Activated CD4-positive, alpha-beta T cell treated with anti-CD3 and anti-CD28 coated beads, Interleukin-2, amount 50 U/mL, for 4 hours (primary cell): ENCODE measurements at regions not wholly inside any gene's neighbourhood (a gene's known extent, or its start where the extent isn't known, plus 50 kb on each side); places are given as distances from the start of the nearest gene placed in this dataset.
"Not testable (repeated sequence)": the region's sequence is repeated elsewhere in the genome, so short reads cannot be mapped to it uniquely, and the experiment has no call there.

Source experiments
- DNase-seq, 2 experiments: peaks; one replicate each; pipeline ENCODE4 v3.0.0-alpha.2; 2020

GRCh38 chr6:144793744-144794143 is 508.6 kb downstream of the UTRN start:
- no peak for DNase-seq

- not testable (repeated sequence) for DNase-seq
These were observed 509.9 kb downstream of the UTRN start for GRCh38 chr6:144795022-144795421.

DNA sequence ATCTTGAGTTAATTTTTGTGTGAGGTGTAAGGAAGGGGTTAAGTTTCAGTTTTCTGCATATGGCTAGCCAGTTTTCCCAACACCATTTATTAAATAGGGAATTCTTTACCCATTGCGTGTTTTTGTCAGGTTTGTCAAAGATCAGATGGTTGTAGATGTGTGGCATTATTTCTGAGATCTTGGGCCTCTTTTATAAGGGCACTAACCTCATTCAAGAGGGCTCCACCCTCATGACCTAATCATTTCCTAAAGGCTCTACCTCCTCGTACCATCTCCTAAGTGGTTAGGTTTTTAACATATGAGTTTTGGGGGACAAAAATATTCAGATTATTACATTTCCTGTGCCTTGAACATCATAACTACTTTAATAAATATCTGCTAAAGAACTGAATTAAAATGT is 510.9 kb downstream of the UTRN start:
- DNase-seq, result no peak

DNA sequence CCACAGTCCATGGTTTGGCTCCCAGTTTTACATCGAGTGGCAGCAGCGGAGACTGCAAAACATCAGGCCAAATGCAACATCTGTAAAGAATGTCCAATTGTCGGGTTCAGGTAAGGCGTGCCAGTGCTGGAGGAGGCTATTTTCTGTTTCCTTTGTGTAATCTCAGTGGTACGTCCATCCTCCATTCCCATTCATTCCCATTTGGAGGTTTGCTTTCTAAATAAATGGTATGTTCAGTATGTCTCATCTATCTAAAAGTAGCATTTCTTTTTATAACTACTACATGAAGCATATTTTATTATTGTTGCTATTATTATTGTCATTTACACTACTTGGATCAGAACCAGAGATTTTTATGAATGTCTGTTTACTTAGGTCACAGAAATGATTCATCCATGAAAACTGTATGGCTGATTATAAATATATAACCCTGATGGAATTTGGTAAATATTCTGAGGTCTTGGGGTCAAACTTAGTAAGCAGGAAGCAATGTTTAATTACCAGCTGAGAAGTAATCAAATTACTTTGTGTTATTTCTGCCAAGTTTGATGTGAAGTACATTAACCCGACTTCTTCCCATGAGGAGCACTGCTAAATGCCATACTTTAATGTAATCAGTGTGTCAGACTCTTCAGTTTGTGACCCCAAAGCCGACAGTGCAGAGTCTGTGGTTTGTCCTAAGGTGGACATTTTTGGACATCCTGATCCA is 512.9 kb downstream of the UTRN start:
- DNase-seq, result no peak

- DNase-seq, result no peak
These were observed 519.2 kb downstream of the UTRN start for GRCh38 chr6:144804246-144804790.

- DNase-seq, result no peak
These were observed 519.9 kb downstream of the UTRN start for GRCh38 chr6:144805049-144805448.

GRCh38 chr6:144806222-144806621 is 521.1 kb downstream of the UTRN start:
- DNase-seq, result no peak

DNA sequence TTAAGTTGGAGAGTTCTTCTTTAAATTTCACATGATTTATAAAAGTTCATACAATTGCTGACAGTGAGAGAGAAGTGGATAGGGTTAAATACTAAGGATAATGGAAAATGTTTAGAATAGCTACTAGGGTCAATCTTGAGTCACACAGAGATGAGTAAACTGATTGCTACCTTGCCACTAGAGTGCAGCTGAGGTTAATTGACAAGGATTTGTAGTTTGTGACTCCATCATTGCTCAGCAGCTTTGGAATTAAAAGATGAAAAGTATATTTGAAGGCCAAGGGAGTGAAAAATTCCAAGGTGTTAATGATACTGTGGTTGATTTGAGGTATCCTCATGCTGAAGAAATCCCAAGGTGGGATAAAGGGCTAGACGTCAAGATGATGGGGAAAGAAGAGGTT is 524.0 kb downstream of the UTRN start:
- DNase-seq, result no peak

GRCh38 chr6:144809969-144810368 is 524.8 kb downstream of the UTRN start:
- no peak for DNase-seq

DNA sequence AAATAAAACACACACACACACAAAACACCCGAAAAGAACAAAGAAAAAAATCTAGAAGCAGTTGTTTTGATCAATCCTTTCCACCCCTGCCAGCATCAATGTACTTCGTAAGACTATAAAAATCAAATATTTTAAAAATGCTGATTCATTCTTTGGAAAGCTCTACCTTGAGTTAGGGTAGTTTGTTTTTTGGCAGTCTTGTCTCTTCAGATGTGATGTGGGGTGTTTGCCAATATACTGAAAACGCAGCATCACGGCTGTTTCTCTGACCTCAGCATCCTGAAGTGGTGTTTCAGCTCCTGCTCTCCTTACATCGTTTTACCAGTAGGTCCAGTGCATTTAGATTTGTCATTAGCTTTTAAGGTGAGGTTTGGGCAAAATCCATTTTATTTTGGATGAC is 526.0 kb downstream of the UTRN start:
- no peak for DNase-seq

GRCh38 chr6:144816936-144817335 is 531.8 kb downstream of the UTRN start:
- no peak for DNase-seq

- no peak for DNase-seq
These were observed 535.1 kb downstream of the UTRN start for GRCh38 chr6:144820270-144820669.

GRCh38 chr6:144823131-144823530 is 538.0 kb downstream of the UTRN start:
- no peak for DNase-seq

GRCh38 chr6:144824018-144824417 is 538.9 kb downstream of the UTRN start:
- DNase-seq, result no peak

GRCh38 chr6:144834426-144835038 is 549.4 kb downstream of the UTRN start:
- DNase-seq, result no peak

GRCh38 chr6:144835322-144835973 is 550.3 kb downstream of the UTRN start:
- DNase-seq, result no peak

DNA sequence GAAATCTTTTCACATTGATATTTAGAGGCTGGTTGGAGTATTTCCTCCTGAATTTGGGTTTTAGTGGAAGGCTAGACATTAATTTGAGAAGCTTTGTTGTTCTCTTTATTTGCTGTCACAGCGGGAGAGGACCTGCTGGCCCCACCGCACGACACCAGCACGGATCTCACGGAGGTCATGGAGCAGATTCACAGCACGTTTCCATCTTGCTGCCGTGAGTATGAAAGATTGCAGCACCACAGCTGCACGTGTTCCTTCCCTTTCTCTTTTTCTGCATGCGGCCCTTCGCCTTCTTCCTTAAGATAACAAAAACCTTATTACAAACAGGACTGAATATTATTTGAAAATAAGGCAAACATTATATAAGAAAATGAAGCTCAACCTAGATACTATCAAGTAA is 555.5 kb downstream of the UTRN start:
- no peak for DNase-seq

DNA sequence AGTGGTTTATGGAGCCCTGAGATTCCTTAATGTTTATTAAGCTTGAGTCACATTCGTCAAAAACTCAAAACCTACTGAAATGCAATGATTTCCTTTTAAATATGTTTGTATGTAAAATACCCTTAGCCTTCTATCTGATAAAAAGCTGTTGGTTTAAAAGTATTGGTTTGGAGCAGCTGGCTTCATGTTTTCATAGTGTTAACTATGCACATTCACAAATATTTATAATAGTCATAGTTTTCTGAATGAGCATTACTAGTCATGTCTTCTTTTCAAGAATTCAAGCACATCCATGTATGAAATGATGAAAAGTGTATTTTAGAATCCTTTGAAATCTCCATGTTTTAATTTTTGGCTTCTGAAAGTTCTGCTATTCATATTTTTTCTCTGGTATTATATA is 558.6 kb downstream of the UTRN start:
- DNase-seq, result no peak

DNA sequence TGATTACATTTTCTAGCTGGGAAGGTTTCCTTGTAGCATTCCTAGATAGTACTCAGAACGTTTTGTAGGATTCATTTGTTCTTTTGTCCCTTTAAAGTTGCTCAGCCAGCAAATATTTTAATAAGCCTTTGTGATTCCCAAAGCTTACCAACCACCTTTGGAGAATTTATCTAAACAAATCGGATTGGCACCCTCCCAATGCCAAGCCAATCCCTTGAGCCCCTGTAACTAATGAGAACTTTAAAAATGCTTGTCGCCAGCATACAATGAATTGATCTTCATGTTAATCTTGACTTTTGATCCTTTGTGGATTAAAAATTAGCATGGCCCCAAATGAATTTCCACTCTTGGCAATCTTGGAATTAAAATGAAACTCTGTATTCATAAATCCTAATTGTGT is 559.5 kb downstream of the UTRN start:
- DNase-seq, result no peak

- DNase-seq, result no peak
These were observed 560.1 kb downstream of the UTRN start for GRCh38 chr6:144845186-144845585.

DNA sequence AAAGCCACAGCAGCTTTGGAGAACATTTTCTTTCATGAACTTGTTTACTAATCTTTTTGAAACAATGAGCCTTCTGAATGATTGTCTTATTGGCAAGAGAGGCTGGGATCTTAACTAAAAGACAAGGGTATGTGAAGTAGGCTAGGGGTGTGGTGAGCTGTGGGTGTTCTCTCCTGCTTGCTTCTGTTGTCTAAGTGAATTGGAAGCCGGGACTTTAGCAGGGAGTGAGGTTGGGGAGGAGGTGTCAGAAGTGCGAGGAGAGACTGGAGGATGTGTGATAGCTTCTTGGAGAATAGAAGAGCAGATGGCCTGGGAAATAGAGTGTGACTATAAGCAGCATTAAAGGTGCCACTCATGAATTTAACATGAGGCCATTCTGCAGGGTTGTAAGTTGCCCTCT is 562.8 kb downstream of the UTRN start:
- no peak for DNase-seq

GRCh38 chr6:144849920-144850319 is 564.8 kb downstream of the UTRN start:
- no peak for DNase-seq

GRCh38 chr6:144853603-144854002 is 568.5 kb downstream of the UTRN start:
- no peak for DNase-seq

DNA sequence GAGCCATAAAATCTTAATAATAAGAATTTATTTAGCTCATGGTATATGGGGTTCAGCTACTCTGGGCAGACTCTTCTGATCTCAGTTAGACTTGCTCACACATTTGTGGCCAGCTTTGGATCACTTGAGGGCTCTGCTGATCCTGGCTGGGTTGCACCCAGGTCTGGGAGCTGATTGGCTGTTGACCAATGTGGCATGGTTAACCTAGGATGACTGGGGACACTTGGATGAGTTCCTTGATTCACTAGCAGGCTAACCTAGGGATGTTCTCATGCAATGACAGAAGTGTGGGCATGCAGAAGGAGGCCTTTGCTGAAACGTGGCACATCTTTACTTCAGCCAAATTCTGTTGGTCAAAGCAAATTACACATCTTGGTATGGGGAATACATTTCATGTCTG is 569.5 kb downstream of the UTRN start:
- no peak for DNase-seq
